ENCODE measurements at regions not wholly inside any gene's neighbourhood (a gene's known extent, or its start where the extent isn't known, plus 50 kb on each side); places are given as distances from the start of the nearest gene placed in this dataset.
A peak's percentile ranks its signal among the peaks of the same experiment; 100 is the strongest.
"Not testable (repeated sequence)": the region's sequence is repeated elsewhere in the genome, so short reads cannot be mapped to it uniquely, and the experiment has no call there.

GRCh38 chr1:228824366-228824765, 89.1 kb downstream of the RHOU start:
- DNase-seq: no peak

GRCh38 chr1:228825041-228825440, 89.8 kb downstream of the RHOU start:
- DNase-seq: no peak

GRCh38 chr1:228825840-228826484, 90.7 kb downstream of the RHOU start:
- DNase-seq: no peak

- DNase-seq: no peak
Measured at GRCh38 chr1:228827019-228827418, 91.7 kb downstream of the RHOU start.

- no peak for DNase-seq
Measured at GRCh38 chr1:228828151-228828550, 92.9 kb downstream of the RHOU start.

GRCh38 chr1:228830185-228830953, 95.1 kb downstream of the RHOU start:
- no peak for DNase-seq

- DNase-seq: peak; percentile 52
Measured at GRCh38 chr1:228830954-228831481, 95.7 kb downstream of the RHOU start.

GRCh38 chr1:228833911-228834688, 98.8 kb downstream of the RHOU start:
- DNase-seq: peak; percentile 73

- DNase-seq: no peak
Measured at GRCh38 chr1:228835456-228835855, 100.2 kb downstream of the RHOU start.

- DNase-seq: no peak
Measured at GRCh38 chr1:228835911-228836310, 100.6 kb downstream of the RHOU start.

- no peak for DNase-seq
Measured at GRCh38 chr1:228836427-228836826, 101.1 kb downstream of the RHOU start.

GRCh38 chr1:228837032-228837431, 101.8 kb downstream of the RHOU start:
- no peak for DNase-seq

- peak; percentile 29 for DNase-seq
Measured at GRCh38 chr1:228837817-228838716, 102.8 kb downstream of the RHOU start.

- peak; percentile 24 for DNase-seq
Measured at GRCh38 chr1:228838717-228839500, 103.6 kb downstream of the RHOU start.

GRCh38 chr1:228839656-228840055, 104.4 kb downstream of the RHOU start:
- DNase-seq: no peak

- no peak for DNase-seq
Measured at GRCh38 chr1:228841632-228842031, 106.4 kb downstream of the RHOU start.

- DNase-seq: peak; percentile 77
Measured at GRCh38 chr1:228842094-228842775, 107.0 kb downstream of the RHOU start.

- no peak for DNase-seq
Measured at GRCh38 chr1:228845101-228845500, 109.8 kb downstream of the RHOU start.

GRCh38 chr1:228846952-228847351, 111.7 kb downstream of the RHOU start:
- no peak for DNase-seq

- DNase-seq: not testable (repeated sequence)
Measured at GRCh38 chr1:228847451-228847850, 112.2 kb downstream of the RHOU start.

- DNase-seq: no peak
Measured at GRCh38 chr1:228848406-228848805, 113.1 kb downstream of the RHOU start.
